BLaER1 (cell line): ENCODE measurements at regions not wholly inside any gene's neighbourhood (a gene's known extent, or its start where the extent isn't known, plus 50 kb on each side); places are given as distances from the start of the nearest gene placed in this dataset.
A peak's percentile ranks its signal among the peaks of the same experiment; 100 is the strongest.

ENCODE experiments used
- H3K27ac ChIP-seq: shearing (Covaris generic); formaldehyde crosslinking; 2 replicates; pipeline ENCODE4 v1.8.1; 2022
- H3K27me3 ChIP-seq: shearing (Covaris generic); formaldehyde crosslinking; 2 replicates; pipeline ENCODE4 v1.8.1; 2022
- H3K36me3 ChIP-seq: shearing (Covaris generic); formaldehyde crosslinking; 2 replicates; pipeline ENCODE4 v1.8.1; 2022
- H3K4me1 ChIP-seq: shearing (Covaris generic); formaldehyde crosslinking; 2 replicates; pipeline ENCODE4 v1.8.1; 2022
- H3K4me2 ChIP-seq: shearing (Covaris generic); formaldehyde crosslinking; 2 replicates; pipeline ENCODE4 v1.8.1; 2022
- H3K4me3 ChIP-seq: shearing (Covaris generic); formaldehyde crosslinking; 2 replicates; pipeline ENCODE4 v1.8.1; 2022
- H3K9ac ChIP-seq: shearing (Covaris generic); formaldehyde crosslinking; 2 replicates; pipeline ENCODE4 v1.8.1; 2022
- H3K9me3 ChIP-seq: shearing (Covaris generic); formaldehyde crosslinking; 2 replicates; pipeline ENCODE4 v1.8.1; 2022
- H4K20me1 ChIP-seq: shearing (Covaris generic); formaldehyde crosslinking; 2 replicates; pipeline ENCODE4 v1.8.1; 2022
- Cebpa-rat ChIP-seq: shearing (Covaris generic); IDR thresholded peaks from 2 replicates; pipeline ENCODE4 v1.8.1; 2022

DNA sequence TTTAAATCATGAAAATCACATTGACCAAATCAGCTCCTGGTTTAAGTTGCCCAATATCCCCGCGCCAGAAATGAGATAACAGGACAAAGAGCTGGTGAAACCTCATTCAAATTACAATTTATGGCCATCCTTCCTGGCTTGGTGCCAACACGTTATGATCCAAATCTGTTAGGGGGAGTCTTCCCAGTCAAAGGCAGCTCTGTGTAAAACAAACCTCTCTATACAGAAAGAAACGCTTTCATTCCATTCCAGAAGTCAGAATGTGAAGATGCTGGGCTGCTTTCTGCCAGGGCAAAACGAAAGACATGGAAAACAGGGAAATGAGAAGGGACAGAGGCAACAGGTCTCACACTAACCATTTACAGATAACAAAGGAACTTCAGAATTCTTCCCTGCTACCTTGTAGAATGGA is 53.5 kb upstream of the TIAM1 start:
- H3K9ac ChIP-seq: peak overlapping the region; percentile 17; the same call in 1 of the 2 replicates
- H3K27me3 ChIP-seq: no peaks in the 10 kb centered on the region
- H3K4me1 ChIP-seq: peaks cover 59% of the 10 kb centered on the region
- H3K4me3 ChIP-seq: no peak overlapping the region
- TF ChIP-seq Cebpa-rat: no peak
- H3K36me3 ChIP-seq: peaks cover 5% of the 10 kb centered on the region; the same call in 1 of the 2 replicates
- H4K20me1 ChIP-seq: no peaks in the 10 kb centered on the region
- peaks cover 9% of the 10 kb centered on the region for H3K9me3 ChIP-seq
- H3K27ac ChIP-seq: peak overlapping the region; percentile 40; the same call in 1 of the 2 replicates
- H3K4me2 ChIP-seq: peak overlapping the region; percentile 67

GRCh38 chr21:31397030-31397429 is 53.0 kb upstream of the TIAM1 start:
- Histone ChIP-seq H3K27ac (no peak overlapping the region), H3K4me1 (peaks cover 59% of the 10 kb centered on the region), H3K36me3 (peaks cover 8% of the 10 kb centered on the region; the same call in 1 of the 2 replicates), H3K4me3 (no peak overlapping the region), H4K20me1 (no peaks in the 10 kb centered on the region), H3K4me2 (peak overlapping the region; percentile 67), H3K27me3 (no peaks in the 10 kb centered on the region), H3K9me3 (peaks cover 10% of the 10 kb centered on the region), H3K9ac (no peak overlapping the region)
- no peak for TF ChIP-seq Cebpa-rat

DNA sequence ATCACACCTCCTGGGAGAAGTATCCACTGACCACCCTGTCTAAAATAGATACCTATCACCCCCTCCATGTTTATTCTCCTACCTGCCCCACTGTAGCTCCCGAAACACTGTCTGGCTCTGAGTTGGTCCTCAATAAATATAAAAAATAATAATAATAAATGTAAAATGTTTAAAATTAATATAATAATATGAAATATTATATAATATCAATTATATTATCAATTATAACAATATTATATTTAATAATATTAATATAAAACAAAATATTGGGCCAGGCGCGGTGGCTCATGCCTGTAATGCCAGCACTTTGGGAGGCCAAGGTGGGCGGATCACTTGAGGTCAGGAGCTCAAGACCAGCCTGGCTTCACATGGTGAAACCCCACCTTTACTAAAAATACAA is 52.3 kb upstream of the TIAM1 start:
- no peak overlapping the region for H3K9ac ChIP-seq
- H3K27ac ChIP-seq: no peak overlapping the region
- H3K36me3 ChIP-seq: peaks cover 8% of the 10 kb centered on the region; the same call in 1 of the 2 replicates
- H3K27me3 ChIP-seq: no peaks in the 10 kb centered on the region
- H3K4me1 ChIP-seq: peaks cover 59% of the 10 kb centered on the region
- no peak for TF ChIP-seq Cebpa-rat
- peaks cover 10% of the 10 kb centered on the region for H3K9me3 ChIP-seq
- H3K4me3 ChIP-seq: no peak overlapping the region
- H3K4me2 ChIP-seq: no peak overlapping the region
- H4K20me1 ChIP-seq: no peaks in the 10 kb centered on the region

- no peak overlapping the region for H3K4me3 ChIP-seq
- no peak for TF ChIP-seq Cebpa-rat
These were observed 51.7 kb upstream of the TIAM1 start for GRCh38 chr21:31395791-31396190.

DNA sequence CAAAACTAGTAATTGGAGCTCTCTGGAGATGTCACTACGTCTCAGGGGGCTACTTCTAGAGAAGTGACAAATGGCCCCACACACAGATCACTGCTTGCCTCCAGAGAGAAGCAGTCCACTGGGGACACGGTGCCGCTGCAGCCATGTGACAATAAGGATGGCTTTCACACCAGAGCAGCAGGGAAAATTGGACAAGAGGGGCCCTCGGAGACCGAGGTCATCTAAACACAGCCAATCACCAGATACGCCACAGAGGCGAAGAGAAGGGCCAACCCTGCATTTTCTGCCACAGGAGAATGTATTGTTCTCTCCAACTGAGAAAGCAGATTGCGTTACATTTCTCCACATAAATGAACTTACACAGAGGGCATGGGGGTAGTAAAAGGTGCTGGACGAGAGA is 51.2 kb upstream of the TIAM1 start:
- no peak overlapping the region for H3K4me3 ChIP-seq
- peaks cover 8% of the 10 kb centered on the region; the same call in 1 of the 2 replicates for H3K36me3 ChIP-seq
- TF ChIP-seq Cebpa-rat: no peak
- no peak overlapping the region for H3K9ac ChIP-seq
- no peaks in the 10 kb centered on the region for H4K20me1 ChIP-seq
- H3K9me3 ChIP-seq: peaks cover 10% of the 10 kb centered on the region
- peaks cover 59% of the 10 kb centered on the region for H3K4me1 ChIP-seq
- peak overlapping the region; percentile 39 for H3K4me2 ChIP-seq
- H3K27ac ChIP-seq: no peak overlapping the region
- H3K27me3 ChIP-seq: no peaks in the 10 kb centered on the region

More at GRCh38 chr21:31395791-31396190, 51.7 kb upstream of the TIAM1 start:
- no peaks in the 10 kb centered on the region for H3K27me3 ChIP-seq
- H3K9ac ChIP-seq: no peak overlapping the region
- peaks cover 10% of the 10 kb centered on the region for H3K9me3 ChIP-seq
- no peaks in the 10 kb centered on the region for H4K20me1 ChIP-seq
- H3K4me2 ChIP-seq: peak overlapping the region; percentile 39
- peaks cover 59% of the 10 kb centered on the region for H3K4me1 ChIP-seq
- H3K27ac ChIP-seq: no peak overlapping the region
- H3K36me3 ChIP-seq: peaks cover 8% of the 10 kb centered on the region; the same call in 1 of the 2 replicates

- Histone ChIP-seq H3K9ac (no peak overlapping the region), H3K27ac (no peak overlapping the region), H3K4me1 (peaks cover 49% of the 10 kb centered on the region)
These were observed 50.2 kb upstream of the TIAM1 start for GRCh38 chr21:31394309-31394708.

More at GRCh38 chr21:31394309-31394708, 50.2 kb upstream of the TIAM1 start:
- Histone ChIP-seq H3K36me3 (peaks cover 8% of the 10 kb centered on the region; the same call in 1 of the 2 replicates), H3K4me3 (no peak overlapping the region), H3K9me3 (peaks cover 10% of the 10 kb centered on the region), H4K20me1 (no peaks in the 10 kb centered on the region), H3K27me3 (no peaks in the 10 kb centered on the region), H3K4me2 (peak overlapping the region; percentile 31; the same call in 1 of the 2 replicates)
- no peak for TF ChIP-seq Cebpa-rat
